ENCODE measurements at regions not wholly inside any gene's neighbourhood (a gene's known extent, or its start where the extent isn't known, plus 50 kb on each side); places are given as distances from the start of the nearest gene placed in this dataset.

DNA sequence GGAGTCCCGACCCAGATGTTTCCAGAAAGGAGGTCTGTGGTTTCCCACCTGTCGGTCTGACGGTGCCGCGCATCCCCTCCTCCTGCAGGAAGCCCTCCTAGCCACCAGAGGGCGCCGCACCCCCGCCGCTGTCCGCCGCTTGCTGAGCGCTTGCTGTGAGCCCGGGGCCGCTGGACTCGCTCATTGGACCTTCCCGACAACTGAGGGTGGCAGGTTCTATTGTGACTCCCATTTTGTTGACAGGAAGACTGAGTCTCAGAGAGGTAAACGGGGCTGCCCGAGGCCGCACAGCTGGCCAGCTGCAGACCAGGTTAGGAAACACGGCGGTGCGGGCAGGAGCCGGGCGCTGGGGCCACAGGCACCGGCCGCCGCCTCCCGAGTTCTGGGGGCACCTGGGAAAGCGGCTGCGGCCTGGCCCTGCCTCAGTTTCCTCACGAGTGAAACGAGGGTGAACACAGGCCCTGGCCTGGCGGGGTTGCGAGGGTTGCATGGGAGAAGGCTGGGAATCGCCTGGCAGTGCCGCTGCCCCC is 191.1 kb upstream of the CIBAR2 start:
- DNase-seq (ENCODE audit: low read depth), result no peak
- TF ChIP-seq CTCF (conservative IDR thresholded peaks at IDR 0.05; ENCODE audit: low read depth, low read length), result peak; percentile 73
- H3K4me3 ChIP-seq (ENCODE audit: low read length), result no peak overlapping the region

DNA sequence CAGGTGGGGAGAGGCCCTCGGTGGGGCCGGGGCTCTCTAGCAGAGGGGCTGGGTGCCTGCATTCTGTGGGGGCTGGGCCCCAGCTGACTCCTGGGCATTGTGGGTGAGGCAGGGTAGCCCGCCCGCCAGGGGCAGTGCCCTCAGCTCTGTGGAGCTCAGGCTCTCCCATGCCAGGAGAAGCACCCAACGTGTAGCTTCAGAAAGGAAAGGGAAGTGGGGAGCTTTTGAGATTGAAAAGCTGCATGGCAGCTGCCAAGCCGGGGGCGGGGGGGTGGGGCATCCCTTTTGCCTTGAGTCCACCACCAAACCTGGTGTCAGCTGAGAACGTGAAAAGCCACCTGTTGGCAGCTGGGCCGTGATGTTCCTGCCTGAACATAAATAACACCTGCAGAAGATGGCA is 192.1 kb upstream of the CIBAR2 start:
- no peak for TF ChIP-seq CTCF (conservative IDR thresholded peaks at IDR 0.05; ENCODE audit: low read depth, low read length)

DNA sequence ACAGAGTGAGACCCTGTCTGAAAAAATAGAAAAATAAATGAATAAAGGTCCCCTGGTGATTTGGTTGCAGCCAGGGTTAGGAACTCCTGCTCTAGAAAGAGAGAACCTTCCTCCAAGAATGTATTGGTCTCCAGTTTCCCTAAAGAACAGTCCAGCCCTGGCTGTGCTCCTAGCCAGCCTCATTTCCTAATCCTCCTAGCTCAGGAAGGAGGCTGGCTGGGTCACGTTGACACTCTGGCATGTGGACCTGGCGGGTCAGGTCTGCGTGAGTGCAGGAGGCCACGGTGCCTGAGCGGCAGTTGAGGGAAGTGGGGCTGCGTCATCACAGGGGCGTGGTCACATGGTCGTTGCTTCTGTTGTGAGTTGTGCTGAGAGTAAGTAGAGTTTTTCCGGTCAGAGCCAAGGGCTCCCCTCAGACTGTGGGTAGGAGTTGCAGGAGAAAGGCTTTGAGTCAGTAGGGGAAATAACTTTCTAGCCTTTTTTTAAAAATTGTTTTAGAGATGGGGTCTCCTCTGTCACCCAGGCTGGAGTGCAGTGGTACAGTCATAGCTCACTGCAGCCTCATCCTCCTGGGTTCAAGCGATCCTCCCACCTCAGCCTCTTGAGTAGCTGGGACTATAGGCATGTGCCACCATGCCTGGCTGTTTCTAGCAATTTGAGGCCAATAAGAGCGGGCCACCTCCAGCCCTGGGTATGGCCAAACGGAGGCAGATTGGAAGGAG is 194.0 kb upstream of the CIBAR2 start:
- H3K4me3 ChIP-seq (ENCODE audit: low read length), result no peak overlapping the region
- TF ChIP-seq CTCF (conservative IDR thresholded peaks at IDR 0.05; ENCODE audit: low read depth, low read length), result no peak
- DNase-seq (ENCODE audit: low read depth), result peak; percentile 94

More for the DNA sequence above, 192.1 kb upstream of the CIBAR2 start:
- no peak overlapping the region for H3K4me3 ChIP-seq (ENCODE audit: low read length)
- no peak for DNase-seq (ENCODE audit: low read depth)

DNA sequence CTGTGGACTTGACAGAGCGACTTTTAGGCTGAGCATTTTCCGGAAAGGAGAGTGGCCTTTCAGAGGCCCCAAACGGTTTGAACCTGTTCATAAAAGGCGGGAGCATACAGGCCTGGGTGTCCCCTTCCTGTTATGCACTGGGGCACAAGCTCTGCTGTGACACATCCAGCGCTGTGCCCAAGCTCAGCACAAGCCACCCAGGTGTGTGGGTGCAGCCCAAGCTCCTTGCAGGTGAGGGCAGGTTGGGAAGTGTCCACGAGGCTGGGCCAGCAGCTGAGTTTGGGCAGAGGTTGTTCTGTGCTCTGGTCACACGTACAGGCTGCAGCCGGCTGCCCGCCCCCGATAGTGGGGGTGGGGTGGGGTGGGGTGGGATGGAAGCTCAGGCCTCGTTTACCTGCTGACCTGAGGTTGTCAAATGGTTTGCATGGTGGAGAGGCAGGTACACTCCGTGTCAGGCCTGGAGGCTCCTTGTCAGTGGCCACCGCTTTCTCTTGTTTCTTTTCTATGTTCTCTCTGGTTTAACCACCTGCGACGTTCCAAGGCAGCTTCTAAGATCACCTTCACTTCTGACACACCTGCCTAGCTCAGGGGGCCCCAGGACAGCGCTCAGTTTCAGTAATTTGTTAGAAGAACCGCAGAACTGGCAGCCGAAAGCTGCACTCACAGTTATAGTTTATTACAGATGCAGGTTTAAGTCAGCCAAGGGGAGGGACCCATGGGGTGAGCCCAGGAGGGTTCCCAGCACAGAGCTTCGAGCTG is 194.7 kb upstream of the CIBAR2 start:
- no peak for TF ChIP-seq CTCF (conservative IDR thresholded peaks at IDR 0.05; ENCODE audit: low read depth, low read length)
- H3K4me3 ChIP-seq (ENCODE audit: low read length), result no peak overlapping the region
- DNase-seq (ENCODE audit: low read depth), result no peak

DNA sequence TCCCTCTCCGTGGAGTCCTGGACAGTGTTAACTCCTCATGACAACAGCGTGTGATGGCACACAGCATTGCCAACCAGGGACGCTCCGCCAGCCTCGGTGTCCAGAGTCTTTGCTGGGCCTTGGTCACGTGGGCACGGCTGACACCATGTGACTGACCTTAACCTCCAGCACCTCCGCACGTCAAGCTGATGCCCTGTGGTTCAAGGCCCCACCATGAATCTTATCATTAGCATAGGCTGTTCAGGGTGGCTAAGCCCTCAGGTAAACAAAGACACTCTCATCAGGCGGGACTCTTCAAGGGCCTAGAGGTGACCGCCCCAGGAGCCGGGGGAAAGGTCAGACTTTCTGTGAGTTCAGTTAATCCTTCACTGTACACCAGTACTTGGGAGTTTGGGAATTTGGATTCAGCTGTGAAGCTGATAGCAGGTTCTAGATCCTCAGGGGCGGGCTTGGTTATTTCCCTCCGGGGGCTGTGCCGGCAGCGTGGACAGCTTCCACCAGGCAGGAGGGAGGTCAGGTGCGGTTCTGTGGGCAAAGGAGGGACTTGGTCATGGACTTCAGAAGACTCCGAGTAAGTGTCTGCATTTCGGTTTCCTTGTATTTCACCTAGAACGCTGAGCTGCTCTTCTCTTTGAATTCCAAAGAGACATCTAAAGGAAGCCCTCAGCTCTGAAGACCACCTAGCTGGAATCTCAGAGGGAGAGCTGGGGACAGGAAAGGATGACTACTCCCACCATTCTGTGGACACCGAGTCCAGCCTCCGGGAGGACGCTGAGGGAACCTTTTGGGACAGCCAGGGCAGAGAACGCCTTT is 195.5 kb upstream of the CIBAR2 start:
- no peak for DNase-seq (ENCODE audit: low read depth)
- no peak overlapping the region for H3K4me3 ChIP-seq (ENCODE audit: low read length)
- no peak for TF ChIP-seq CTCF (conservative IDR thresholded peaks at IDR 0.05; ENCODE audit: low read depth, low read length)

- no peak overlapping the region for H3K4me3 ChIP-seq (ENCODE audit: low read length)
- TF ChIP-seq CTCF (conservative IDR thresholded peaks at IDR 0.05; ENCODE audit: low read depth, low read length), result no peak
- DNase-seq (ENCODE audit: low read depth), result no peak
These were observed 196.6 kb upstream of the CIBAR2 start for GRCh38 chr16:85308611-85309540.
